ENCODE measurements at regions not wholly inside any gene's neighbourhood (a gene's known extent, or its start where the extent isn't known, plus 50 kb on each side); places are given as distances from the start of the nearest gene placed in this dataset.

DNA sequence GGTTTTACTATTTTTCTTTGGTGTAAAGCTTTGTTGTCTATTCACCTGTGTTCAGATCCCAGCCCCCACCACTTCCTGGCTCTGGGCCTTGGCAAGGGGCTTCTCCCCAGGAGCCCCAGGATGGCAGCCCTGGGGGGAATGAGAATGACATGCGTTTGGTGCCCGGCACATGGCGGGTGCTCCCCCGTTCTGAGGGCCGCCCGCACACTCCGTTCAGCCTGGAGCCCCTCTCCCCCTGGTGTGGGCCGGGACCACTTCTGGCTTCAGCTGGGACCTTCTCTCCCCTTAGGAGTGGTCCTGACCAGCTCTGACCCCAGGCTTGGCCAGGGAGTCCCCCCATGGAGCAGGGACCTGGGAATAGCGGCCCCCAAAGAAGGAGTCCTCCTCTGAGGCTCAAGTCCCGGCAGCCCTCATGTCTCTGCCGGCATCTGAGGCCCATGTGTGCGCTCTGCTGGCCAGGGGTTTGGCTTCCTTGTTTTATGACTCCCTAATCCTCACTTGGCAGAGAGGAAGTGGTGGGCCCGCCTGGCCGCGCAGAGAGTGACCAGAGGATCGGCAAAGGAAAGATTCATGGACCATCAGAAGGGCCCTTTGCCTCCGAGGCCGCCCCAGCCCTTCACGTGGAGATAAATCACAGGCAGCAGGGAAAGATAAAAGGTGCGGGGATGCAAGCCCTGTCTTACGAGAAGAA, 57.0 kb upstream of the LMX1B start:
- no peak for DNase-seq

DNA sequence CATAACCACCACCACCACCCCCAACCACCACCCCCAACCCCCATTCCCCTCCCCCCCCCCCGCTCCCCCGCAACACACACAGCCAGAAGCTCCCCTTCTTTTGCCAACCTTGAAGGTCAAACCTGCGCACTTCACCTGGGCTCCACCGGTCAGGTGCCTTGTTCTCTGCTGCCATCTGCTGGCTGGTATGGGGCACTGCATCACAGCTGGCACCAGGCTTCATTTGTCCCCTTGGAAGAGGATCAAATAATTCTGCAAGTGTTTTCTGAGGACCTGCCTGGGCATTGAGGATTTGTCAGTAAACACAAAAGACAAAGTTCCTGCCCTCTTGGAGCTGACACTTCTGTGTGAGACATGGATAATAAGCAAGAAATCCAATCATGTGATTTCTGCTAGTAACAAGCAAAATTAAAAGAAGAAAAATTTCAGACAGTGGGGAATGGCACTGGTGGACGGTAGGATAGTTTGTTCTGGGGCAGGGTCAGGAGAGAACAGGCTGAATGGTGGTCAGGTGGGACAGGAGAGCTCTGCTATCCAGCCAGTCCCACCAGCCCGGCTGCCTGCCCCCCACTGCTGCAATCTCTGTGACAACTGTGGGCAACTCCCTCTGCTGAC, 55.6 kb upstream of the LMX1B start:
- peak; percentile 61 for DNase-seq

DNA sequence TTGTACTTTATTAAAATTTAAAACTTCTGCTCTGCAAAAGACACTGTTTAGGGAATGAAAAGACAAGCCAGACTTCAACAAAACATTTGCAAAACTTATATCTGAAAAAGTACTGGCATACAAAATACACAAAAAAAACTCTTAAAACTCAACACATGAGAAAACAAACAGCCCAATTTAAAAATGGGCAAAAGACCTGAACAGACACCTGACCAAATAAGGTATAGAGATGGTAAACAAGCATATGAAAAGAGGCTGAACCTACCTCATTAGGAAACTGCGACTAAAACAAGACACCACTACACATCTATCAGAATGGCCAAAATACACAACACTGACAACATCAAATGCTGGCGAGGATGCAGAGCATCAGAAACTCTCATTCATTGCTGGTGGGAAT, 54.4 kb upstream of the LMX1B start:
- DNase-seq = no peak

DNA sequence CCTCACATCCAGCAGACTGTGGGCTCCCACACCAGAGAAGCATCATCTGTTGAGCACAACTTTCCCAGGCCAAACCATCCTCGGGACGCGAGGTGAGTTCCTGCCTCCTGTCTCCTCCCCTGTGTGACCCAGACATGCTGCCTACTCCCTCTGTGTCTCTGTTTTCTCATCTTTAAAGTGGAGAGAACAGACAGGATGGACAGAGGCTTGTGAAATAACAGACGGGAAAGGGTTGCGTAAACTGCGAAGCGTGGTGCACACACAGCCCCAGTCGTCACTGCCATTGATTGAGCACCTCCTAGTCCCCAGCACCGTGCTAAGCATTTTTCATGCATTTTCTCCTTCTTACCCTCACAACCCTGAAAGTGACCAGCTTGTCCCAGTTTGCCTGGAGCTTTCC, 52.1 kb upstream of the LMX1B start:
- DNase-seq = no peak

DNA sequence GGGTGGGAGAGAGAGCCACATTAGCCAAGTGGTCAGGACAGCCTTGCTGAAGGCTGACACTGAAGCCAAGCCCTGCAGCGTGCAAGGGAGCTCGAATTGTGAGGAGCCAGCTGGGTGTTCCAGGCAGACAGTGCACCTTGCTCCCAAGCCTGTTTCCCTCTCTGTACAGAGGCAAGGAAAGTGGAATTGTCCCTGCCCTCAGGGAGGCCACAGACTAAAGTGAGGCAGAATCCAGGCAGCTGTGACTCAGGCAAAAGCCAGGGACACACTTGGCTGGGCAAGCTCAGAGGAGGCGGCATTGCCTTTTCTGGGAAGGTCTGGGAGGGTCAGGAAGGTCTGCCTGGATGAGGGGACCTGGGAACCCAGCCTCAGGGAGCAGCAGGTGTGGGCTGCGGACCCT, 50.2 kb upstream of the LMX1B start:
- no peak for DNase-seq
